Activated CD8-positive, alpha-beta memory T cell treated with anti-CD3 and anti-CD28 coated beads, Interleukin-2, amount 50 U/mL, for 48 hours (primary cell): ENCODE measurements at regions not wholly inside any gene's neighbourhood (a gene's known extent, or its start where the extent isn't known, plus 50 kb on each side); places are given as distances from the start of the nearest gene placed in this dataset.
"Not testable (repeated sequence)": the region's sequence is repeated elsewhere in the genome, so short reads cannot be mapped to it uniquely, and the experiment has no call there.

Source experiments
- DNase-seq: peaks from one replicate; pipeline ENCODE4 v3.0.0-alpha.2; 2020

DNA sequence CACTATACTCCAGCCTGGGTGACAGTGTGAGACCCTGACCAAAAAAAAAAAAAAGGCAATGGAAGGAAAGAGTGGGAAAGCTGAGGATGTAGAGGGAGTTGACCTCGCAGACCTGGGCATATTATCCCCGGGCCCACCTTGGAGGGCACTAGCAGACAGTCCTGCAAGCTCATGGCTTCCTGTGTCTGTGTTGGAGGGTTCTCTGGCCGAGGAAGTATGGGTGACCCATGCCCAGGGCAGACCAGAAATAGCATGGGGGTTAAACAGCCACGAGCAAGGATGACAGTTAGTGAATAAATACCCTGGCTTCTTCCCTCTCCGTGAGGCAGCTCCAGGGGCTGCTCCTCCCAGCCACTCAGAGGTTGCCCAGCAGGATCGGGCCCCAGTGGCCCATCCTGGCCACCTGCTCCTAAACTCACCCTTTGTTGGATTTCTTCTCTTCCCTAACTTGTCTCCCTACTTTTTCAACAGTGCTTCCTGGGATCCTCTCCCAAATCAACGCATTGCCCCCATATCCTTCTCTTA, 485.8 kb downstream of the ZNF536 start:
- no peak for DNase-seq

DNA sequence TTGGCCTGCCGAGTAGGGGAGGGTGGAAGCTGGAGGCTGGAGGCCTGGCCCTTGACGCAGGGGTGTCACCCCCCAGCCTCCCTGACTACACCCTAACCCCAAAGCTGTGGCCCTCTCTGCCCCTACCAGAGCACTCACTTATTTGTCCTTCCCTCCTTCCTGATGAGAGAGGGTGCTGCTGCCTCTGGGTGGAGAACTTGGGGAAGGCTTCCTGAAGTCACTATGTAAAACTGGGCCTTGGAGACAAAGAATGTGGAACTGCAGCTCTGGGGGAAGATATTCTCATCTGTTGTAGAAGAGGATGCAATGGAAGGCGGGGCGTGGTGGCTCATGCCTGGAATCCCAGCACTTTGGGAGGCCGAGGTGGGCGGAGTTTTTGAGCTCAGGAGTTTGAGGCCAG, 485.2 kb downstream of the ZNF536 start:
- no peak for DNase-seq

DNA sequence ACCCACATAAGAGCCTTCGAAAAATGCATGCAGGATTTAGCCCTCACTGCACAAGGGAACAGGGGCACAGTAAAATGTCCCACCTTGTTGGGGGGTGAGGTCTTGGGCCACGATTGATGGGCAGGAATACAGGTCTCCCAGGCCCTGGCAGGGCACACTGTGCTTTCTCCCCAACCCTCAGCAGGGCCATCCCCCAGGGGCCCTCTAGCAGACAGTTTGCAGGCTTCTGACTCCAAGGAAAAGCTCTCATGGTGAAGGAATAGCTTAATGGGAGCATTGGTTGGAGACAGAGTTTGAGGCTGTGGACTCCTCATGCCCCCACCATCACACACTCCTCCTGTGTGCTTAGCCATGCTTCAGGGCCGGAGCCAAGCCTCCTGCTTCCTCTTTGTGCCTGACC, 484.6 kb downstream of the ZNF536 start:
- no peak for DNase-seq

DNA sequence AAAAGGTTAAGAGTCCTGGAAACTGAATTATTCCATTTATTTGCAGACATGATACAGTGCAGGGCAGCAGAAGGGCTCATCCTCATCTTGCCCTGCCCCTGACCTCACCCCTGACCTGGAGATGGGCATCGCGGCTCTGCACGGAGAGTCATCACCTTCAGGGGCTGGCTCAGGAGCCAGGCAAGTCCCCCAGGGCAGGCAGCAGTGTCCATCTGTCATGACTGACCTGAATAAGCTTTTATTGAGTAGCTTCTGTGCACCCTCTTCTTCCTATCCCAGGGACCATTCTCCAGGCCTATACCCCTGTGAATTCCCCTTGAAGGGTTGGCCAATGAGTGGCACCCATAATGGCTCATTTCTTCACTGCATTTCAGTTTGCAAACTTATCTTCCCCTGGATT, 484.2 kb downstream of the ZNF536 start:
- DNase-seq, result no peak

DNA sequence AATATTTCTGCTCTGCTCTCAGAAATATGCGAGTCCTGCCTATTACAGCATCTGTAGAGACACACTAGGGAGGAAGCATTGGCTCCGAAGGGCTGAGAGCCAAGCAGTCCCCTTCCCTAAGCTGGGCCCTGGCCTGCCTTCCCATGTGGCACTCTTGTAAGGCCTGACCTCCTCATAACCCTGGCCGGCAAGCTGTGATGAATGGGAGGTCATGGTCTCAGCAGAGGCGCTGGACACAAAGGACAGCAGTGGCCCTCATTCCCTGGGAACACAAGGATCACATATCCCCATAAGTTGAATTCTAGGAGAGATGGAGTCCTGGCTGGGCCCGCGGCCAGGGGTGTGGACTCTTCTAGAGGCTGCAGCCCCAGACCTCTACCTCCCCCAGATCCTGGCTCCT, 483.3 kb downstream of the ZNF536 start:
- no peak for DNase-seq

DNA sequence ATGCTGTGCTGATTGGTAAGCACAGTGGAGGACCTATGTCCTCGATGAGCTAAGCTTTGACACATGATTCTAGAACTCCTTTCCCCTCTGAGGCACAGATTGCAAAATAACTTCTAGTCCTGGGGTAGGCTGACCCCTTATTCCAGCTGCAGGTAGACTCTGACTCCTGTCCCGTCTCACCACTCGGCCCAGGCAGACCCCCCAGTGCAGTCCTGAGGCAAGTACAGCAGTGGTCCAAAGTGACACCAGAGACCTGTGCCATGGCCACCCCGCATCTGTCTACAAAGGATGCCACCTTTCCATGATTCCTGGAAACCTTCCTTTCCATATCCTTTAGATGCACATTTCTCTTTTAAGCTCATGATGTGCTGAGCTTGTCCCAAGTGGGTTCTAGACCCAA, 482.5 kb downstream of the ZNF536 start:
- DNase-seq, result no peak

DNA sequence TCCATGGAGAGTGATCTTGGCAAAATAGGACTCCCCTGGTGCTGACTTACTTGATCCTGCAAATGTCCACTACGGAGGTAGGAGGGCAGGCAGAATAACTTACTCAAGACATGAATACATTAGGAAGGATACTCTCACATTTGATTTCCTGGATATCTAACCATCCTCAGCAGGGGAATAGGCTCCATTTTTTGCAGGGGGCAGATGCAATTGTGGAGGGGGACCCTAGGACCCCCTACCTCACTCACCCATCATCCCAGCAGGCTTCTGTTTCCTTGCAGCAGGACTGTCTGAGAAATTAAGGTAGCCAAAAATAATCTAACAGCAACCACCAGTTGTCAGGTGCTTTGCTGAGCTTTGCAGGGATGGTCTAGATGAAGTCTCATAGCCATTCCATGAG, 482.0 kb downstream of the ZNF536 start:
- no peak for DNase-seq

DNA sequence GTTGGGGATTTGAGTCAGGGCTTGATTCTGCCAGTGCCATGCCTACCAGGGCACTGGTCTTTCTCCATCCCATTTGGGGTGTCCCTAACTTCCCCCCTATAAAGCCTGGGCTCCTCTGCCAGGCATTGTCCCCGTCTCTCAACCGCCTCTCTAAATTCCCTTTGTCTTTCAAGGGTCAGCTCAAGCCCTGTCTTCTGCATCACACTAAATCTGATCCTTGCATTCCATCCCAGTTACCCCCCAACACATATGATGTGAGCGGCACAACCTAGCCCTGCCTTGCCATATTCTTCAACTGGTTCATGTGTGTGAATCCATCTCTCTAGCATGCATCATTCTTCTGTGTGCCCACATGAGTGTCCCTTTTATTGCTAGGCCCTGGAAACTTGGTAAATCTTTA, 480.9 kb downstream of the ZNF536 start:
- no peak for DNase-seq

DNA sequence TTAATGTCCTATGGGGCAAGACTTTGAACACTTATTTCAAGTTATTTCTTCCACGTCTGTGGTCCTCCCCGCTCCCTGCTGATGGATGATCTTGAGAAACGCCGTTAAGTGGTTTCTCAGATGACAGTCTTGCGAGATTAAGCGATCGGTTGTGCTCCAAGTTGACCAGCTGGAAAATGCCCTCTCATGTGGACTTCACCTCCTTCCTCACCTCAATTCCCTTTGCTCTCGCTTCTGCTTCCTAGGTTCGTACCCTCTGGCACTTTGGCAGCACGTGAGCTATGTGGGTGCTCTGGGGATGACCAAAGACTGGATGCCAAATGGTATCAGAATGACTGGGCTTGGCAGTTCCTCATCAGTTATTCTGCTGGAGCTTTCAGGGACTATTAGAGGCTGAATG, 480.0 kb downstream of the ZNF536 start:
- DNase-seq, result no peak

DNA sequence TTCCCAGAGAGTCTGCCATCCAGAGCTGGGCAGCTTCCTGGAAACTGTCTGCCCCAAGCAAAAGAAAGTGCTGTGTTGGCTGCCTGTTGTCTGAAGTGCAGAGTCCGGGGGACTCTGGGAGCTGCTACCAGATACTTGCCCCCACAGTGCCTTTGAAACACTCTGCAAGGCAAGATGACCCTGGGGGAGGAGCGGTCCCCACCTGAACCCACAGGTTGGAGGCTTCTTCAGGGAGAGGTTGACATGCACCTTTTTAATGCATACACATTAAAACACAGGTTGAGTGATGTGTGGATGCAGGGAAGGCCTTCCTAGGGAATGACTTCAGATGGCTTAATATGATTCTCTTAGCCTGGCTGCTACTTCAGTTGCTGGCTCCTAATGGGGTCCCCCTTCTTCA, 479.5 kb downstream of the ZNF536 start:
- no peak for DNase-seq

DNA sequence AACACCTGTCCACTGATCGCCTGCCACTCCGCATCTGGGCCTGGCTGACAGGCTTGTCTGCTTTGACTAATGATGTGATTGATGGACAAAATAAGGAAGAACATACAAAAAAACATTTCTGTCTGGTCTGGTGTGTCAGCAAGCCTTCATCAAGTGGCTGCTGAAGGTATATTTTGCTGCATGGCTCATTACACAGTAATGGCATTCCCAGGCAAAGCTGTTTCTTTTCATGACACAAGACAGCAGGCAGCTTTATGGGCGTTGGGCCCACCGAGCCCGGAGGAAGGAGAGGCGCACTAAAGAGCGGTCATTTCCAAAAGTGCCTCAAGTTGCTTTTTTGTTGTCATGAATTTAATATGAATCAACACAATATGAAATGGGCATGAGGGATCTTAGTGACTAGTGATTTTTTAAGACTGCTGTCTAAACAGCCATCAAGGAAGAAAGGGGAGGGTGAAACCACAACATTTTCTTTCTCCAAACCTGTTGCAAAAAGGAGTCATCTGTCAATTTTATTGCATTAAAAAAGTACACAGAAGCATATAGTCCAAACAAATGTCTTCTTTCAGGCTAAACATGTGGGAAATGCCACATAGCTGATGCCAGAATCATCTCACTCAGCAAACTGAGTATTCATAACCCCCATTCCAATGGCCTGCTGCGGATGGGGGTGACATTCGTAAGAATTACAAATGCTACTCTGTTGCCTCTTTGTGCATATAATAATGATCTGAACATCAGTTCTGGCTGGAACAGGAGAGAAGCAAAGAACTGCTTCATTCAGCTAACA, 476.6 kb downstream of the ZNF536 start:
- no peak for DNase-seq

DNA sequence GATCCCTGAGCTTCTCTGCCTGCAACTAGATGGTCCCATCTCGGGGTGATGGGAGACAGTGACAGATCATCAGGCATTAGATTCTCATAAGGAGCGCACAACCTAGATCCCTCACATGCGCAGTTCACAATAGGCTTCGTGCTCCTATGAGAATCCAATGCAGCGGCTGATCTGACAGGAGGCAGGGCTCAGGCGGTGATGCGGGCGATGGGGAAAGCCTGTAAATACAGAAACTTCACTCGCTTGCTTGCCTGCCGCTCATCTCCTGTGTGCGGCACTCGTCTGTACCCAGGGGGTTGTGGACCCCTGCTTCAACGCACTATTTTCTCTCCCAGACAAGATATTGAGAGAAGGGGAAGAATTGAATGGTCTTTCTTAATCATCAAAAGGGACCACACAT, 473.9 kb downstream of the ZNF536 start:
- no peak for DNase-seq

DNA sequence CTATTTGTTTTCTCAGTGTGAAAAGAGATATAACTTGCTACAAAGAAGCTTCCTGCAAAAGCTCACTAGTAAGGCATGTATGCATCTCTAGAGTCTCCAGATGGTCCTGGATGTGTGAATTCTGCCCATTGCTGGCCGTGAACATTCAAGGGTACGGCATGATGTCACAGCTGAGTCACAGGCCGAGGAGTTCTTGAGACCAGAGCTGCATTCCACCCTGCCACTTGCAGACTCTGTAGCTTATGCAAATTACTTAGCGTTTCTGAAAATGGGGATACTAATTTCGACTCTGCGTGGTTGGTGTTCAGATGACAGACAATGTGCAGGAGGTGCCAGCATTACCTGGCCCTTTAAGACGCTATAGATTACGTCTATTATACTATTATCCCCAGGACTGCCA, 470.7 kb downstream of the ZNF536 start:
- no peak for DNase-seq

DNA sequence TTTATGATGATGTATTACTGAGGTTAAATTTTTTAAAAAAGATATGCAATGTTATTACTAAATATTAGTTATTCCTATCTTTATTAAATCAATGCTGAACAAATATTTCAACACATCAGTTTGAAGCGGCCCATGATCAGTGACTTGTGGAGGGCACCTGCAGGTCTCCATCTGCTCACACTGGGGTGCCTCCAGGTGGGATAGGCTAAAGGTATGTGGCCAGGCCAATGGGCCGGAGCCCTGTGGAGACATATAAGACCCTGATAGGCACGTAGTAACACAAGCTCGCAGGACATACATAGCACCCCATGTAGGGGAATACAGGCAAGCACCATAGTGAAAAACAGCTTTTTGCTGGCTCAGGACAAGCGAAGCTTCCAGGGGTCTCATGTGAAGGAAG, 469.8 kb downstream of the ZNF536 start:
- DNase-seq, result no peak

DNA sequence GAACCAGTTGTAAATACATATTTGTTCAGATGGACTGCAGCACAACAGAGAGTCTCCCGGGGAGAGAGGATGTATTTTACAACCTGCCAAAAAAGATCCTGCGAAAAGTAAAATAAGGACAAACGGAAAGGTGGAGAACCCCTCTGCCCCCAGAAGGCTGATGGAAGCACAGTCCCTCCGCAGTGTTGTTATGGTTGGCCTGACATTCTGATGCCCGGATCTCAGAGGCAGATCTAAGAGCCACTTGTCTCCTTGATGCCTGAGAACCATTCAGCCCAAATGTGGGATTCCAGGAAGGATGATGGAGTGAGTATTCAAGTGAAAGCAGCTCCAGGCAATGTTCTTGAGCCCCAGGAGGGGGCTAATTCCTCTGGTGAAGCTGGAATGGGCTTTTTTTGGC, 458.7 kb downstream of the ZNF536 start:
- no peak for DNase-seq

DNA sequence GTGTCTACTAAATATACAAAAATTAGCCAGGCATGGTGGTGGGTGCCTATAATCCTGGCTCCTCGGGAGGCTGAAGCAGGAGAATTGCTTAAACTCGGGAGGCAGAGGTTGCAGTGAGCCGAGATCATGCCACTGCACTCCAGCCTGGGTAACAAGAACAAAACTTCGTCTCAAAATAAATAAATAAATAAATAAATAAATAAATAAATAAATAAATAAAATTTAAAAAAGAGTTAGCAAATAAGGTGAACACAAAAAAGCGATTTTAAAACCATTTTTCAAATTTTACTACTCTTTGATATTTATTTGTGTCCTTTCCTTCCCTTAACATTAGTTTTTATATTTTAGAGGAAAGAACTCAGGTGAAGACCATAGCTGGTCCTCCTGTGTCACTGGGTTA, 453.3 kb downstream of the ZNF536 start:
- DNase-seq, result not testable (repeated sequence)

DNA sequence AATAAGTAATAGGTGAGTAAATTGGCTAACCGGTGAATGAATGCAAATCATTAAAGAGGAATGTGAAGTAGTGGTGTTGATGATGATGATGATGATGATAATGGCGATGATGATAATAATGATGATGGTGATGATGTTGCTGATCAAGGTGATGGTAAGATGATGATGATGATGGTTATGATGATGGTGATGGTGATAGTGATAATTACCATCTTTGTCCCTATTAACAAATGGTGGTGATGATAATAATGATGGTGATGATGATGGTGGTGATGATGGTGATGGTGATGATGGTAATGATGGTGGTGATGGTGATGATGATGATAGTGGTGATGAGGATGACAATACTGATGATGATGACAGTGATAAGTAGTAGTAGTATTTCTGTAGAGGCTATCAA, 452.6 kb downstream of the ZNF536 start:
- DNase-seq, result no peak

DNA sequence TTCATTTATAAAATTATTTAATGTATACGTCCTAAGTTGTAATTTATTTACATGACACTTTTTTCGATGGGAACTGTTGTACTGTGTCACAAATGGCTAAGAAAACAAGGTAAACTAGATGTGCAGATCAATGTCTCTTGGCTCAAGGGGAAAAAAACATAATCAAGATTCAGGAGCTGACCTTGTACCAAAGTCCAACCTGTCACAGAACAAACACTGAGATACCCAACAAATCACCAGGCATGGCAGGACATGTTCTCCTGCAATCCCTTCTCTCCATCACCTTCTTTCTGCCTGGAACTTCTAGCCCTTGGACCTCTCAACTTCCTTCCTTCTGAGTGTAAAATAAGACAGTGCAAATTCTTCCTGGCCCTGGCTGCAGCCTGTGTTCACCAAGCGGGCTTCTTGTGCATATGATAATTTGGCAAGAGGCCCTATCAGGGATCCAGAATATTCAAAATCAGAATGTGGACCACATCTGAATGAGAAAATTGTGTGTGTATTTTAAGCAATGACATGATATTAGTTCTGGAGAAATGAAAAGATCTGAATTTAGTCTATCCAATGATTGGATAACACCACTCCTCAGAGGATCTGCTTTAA, 445.9 kb downstream of the ZNF536 start:
- no peak for DNase-seq

DNA sequence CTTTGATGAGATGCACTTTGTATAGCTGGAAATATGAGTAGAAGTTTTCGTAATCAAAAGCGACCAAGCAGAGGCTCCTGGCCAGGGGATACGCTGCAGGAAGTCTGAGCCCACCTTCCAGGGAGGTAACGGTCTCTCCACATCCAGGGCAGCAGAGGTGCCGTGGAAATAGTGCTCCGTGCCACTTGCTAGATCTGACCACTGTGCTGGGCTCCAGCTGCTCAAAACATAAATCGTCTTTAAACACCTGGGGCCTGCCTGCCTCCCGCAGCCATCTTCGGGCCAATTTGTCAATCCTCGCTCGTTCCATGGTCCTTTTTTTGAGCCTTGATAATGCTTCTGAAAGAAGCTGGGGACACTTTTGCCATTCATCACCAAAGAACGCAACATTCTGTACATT, 445.0 kb downstream of the ZNF536 start:
- DNase-seq, result no peak

DNA sequence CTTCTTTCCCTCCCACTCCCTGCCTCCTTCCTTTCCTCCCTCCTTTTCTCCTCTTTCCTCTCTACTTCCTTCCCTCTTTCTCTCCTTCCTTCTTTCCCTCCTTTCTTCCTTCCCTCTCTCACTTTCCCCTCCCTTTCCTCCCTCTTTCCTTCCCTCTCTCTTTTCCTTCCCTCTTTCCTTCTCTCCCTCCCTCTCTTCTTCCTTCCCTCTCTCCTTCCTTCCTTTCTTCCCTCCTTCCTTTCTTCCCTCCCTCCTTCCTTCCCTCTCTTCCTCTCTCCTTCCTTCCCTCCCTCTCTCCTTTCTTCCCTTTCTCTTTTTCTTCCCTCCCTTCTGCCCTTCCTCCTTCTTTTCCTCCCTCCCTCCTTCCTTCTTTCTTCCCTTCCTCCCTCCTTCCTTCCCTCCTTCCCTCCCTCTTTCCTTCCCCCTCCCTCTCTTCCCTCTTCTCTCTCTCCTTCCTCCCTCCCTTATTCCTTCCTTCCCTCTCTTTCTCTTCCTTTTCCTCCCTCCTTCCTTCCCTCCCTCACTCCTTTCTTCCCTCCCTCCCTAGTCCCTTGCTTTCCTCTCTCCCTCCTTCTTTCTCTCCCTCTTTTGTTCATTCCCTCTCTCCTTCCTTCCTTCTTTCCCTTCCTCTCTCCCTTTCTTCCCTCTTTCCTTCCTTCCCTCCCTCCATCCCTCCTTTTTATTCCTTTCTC, 443.9 kb downstream of the ZNF536 start:
- no peak for DNase-seq

DNA sequence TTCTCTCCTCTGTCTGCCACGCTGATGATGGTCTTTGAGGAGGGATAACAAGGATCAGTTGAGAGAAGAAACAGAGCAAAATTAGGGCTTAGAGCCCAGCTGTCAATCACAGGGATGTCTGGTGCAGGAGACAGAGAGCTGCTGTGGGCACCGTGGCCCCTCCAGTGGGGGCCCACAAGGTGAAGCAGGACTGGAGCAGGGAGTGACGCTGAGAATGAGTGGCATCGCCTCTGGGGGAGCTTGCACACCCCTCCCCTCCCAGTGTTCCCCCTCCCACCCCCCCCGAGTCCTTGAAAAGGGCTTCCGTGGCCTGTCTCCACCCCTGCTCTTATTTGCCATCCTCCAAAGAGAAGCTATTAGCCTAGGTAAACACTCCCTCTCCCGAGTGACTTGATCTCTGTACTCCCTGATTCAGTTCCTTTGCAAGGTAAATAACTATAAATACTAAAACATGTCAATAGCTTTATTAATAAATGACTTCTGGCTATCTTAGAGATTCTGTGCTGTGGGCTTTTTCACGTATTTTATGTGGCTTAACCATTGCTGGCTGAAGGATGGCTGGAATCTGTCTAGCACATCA, 440.0 kb downstream of the ZNF536 start:
- DNase-seq, result no peak

DNA sequence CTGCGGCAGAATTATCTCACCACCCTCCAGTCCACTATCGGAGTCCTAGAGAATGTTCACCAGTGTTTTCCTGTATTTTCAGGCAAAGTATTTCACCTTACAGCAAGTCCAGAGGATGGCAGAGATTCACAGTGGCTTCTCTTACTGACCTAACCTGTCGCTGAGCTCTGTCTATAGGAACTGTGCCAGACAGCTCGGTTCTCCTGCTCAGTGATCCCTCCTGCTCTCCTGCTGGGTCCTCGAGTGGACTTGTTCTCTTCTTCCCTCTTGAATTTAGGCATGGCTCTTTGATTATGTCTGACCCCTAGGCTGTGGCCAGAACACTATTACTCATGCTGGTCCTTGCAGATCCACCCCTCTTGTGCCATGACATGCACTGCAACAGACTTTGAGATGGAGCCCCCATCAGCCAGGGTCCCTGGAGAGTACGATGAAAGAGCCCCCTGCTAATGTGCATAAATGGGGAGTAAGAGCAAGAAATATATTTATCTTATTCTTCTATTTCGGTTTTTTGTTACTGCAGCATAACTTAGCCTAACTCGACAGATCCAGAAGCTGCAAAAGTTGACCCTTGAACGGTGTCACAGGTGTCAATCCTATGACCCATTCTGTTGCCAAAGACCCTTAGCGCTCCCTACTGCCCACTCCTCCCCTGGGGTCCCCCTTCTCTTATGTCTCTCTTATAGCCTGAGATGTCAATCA, 439.4 kb downstream of the ZNF536 start:
- DNase-seq, result no peak

DNA sequence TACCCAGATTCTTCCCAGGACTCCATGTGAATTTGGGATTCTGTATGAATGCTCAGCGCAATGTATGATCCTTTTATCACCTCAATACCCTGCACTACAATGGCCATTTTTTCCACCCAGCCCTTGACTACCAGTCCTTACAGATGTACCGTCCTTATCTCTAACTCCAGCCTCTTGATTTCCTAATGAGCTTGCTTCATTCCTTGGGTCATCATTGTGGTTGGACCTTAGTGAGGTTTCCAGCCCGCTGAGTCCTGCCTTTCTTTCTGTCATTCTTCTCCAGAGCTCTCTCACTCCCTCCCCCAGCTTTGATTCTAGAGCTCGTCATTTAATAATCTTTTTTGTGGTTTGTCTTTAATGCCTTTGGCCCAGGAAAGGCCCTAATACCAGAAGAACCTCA, 438.5 kb downstream of the ZNF536 start:
- DNase-seq, result no peak
